Fibroblast of upper back skin (primary cell): ENCODE measurements at regions not wholly inside any gene's neighbourhood (a gene's known extent, or its start where the extent isn't known, plus 50 kb on each side); places are given as distances from the start of the nearest gene placed in this dataset.
A peak's percentile ranks its signal among the peaks of the same experiment; 100 is the strongest.

Experiments
- DNase-seq: peaks from one replicate; pipeline ENCODE4 v3.0.0-alpha.2; 2013

GRCh38 chr16:64892835-64893785 is 228.8 kb downstream of the CDH11 start:
- peak; percentile 93 for DNase-seq

GRCh38 chr16:64889446-64889845 is 232.4 kb downstream of the CDH11 start:
- no peak for DNase-seq

GRCh38 chr16:64887651-64888050 is 234.2 kb downstream of the CDH11 start:
- no peak for DNase-seq

GRCh38 chr16:64882078-64882784 is 239.6 kb downstream of the CDH11 start:
- no peak for DNase-seq

- peak; percentile 34 for DNase-seq
These were observed 240.9 kb downstream of the CDH11 start for GRCh38 chr16:64880994-64881393.

GRCh38 chr16:64880006-64880405 is 241.9 kb downstream of the CDH11 start:
- DNase-seq: no peak

GRCh38 chr16:64878940-64879339 is 242.9 kb downstream of the CDH11 start:
- DNase-seq: no peak

- no peak for DNase-seq
These were observed 249.8 kb downstream of the CDH11 start for GRCh38 chr16:64872101-64872500.

- DNase-seq: no peak
These were observed 251.0 kb downstream of the CDH11 start for GRCh38 chr16:64870859-64871258.

- DNase-seq: no peak
These were observed 252.1 kb downstream of the CDH11 start for GRCh38 chr16:64869781-64870180.

- DNase-seq: peak; percentile 78
These were observed 255.8 kb downstream of the CDH11 start for GRCh38 chr16:64866021-64866420.

GRCh38 chr16:64865069-64865696 is 256.7 kb downstream of the CDH11 start:
- DNase-seq: peak; percentile 65

- DNase-seq: peak; percentile 99
These were observed 257.5 kb downstream of the CDH11 start for GRCh38 chr16:64864232-64864809.

- DNase-seq: peak; percentile 70
These were observed 263.8 kb downstream of the CDH11 start for GRCh38 chr16:64858076-64858475.

GRCh38 chr16:64857411-64857810 is 264.5 kb downstream of the CDH11 start:
- no peak for DNase-seq

GRCh38 chr16:64853551-64853950 is 268.3 kb downstream of the CDH11 start:
- DNase-seq: no peak

GRCh38 chr16:64846966-64847365 is 274.9 kb downstream of the CDH11 start:
- DNase-seq: no peak

GRCh38 chr16:64845071-64845470 is 276.8 kb downstream of the CDH11 start:
- no peak for DNase-seq

GRCh38 chr16:64841482-64841881 is 280.4 kb downstream of the CDH11 start:
- no peak for DNase-seq

GRCh38 chr16:64841071-64841470 is 280.8 kb downstream of the CDH11 start:
- peak; percentile 18 for DNase-seq

GRCh38 chr16:64830653-64831052 is 291.2 kb downstream of the CDH11 start:
- peak; percentile 26 for DNase-seq

- no peak for DNase-seq
These were observed 292.2 kb downstream of the CDH11 start for GRCh38 chr16:64829678-64830077.

- no peak for DNase-seq
These were observed 295.5 kb downstream of the CDH11 start for GRCh38 chr16:64826374-64826773.
